ENCODE measurements at regions not wholly inside any gene's neighbourhood (a gene's known extent, or its start where the extent isn't known, plus 50 kb on each side); places are given as distances from the start of the nearest gene placed in this dataset.

DNA sequence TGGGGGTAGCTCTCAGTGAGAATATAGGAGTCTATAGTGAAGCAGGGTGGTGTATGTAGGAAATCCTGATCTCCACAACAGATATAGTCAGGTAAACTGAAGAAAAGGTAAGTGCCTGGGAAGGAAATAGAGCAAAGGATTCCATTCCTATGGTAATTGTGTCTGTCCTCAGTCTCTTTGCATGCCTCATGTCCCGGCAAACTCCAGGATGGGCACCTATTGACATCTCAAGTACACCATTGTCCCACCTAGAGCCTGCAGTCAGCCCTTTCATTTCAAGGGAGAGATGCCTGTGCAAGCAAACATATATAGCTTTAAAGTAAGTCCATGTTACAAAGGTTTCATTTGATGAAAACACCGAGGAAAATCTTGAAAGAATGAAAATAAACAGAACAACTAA, 257.7 kb upstream of the AZI2 start:
- no peaks in the 10 kb centered on the region for H3K9me3 Mint-ChIP-seq
- no peak overlapping the region for H3K27ac Mint-ChIP-seq
- no peak for DNase-seq
- TF ChIP-seq, protein P1, sequence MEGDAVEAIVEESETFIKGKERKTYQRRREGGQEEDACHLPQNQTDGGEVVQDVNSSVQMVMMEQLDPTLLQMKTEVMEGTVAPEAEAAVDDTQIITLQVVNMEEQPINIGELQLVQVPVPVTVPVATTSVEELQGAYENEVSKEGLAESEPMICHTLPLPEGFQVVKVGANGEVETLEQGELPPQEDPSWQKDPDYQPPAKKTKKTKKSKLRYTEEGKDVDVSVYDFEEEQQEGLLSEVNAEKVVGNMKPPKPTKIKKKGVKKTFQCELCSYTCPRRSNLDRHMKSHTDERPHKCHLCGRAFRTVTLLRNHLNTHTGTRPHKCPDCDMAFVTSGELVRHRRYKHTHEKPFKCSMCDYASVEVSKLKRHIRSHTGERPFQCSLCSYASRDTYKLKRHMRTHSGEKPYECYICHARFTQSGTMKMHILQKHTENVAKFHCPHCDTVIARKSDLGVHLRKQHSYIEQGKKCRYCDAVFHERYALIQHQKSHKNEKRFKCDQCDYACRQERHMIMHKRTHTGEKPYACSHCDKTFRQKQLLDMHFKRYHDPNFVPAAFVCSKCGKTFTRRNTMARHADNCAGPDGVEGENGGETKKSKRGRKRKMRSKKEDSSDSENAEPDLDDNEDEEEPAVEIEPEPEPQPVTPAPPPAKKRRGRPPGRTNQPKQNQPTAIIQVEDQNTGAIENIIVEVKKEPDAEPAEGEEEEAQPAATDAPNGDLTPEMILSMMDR (IDR thresholded peaks at IDR 0.05) = no peak
- no peak overlapping the region for H3K4me3 Mint-ChIP-seq
- no peaks in the 10 kb centered on the region for H3K36me3 Mint-ChIP-seq (ENCODE audit: low read depth)
- H3K27me3 Mint-ChIP-seq (ENCODE audit: low read depth, poor library complexity) = no peaks in the 10 kb centered on the region
- H3K4me1 Mint-ChIP-seq = no peaks in the 10 kb centered on the region

DNA sequence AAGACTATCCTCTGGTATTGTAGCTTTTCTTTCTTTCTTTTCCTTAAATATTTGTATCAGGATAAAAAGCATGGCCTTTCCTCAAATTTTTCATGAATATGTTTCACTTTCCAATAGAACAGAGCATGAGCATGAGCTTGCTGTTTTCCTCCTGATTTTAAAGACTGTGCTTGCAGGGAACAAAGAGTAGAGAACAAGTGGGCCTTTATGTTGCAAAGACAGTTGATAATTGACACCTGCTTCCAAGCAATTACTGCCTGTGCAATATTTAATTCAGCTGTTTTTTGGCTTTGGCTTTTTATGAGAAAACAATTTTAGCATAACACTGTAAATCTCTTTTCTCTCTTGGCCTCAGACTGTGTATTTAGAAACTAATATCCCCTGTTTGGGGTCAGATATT, 263.6 kb upstream of the AZI2 start:
- no peak overlapping the region for H3K27ac Mint-ChIP-seq
- H3K36me3 Mint-ChIP-seq (ENCODE audit: low read depth) = no peaks in the 10 kb centered on the region
- no peak overlapping the region for H3K4me3 Mint-ChIP-seq
- DNase-seq = no peak
- H3K9me3 Mint-ChIP-seq = no peaks in the 10 kb centered on the region
- H3K27me3 Mint-ChIP-seq (ENCODE audit: low read depth, poor library complexity) = no peaks in the 10 kb centered on the region
- TF ChIP-seq, protein P1 (IDR thresholded peaks at IDR 0.05) = no peak
- no peaks in the 10 kb centered on the region for H3K4me1 Mint-ChIP-seq

DNA sequence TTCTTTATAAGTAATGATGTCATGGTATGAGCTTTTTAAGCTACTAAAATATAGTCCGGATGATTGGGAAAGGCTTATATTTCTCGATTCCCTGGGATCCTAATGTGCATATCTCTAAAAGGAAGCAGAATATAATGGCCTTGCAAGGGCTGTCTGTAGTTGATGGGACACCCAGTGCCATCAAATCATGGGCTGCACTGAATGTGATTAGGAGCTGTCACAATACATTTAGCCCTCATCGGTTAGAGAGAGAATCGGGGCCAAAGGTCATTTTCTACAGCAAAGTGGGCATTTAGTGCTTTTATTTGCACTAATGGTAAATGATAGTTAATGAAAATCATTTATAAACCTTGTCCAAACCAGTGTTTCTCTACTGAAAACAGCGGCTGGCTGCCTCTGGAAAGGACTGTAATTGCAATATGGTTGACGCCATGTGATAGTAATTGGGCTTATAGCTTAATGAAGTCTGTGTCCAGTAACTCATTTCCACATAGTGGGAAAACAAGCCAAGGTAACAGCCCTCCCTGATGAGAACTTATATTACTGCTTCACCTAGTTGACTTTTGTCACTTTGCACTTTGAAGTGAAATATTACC, 265.0 kb upstream of the AZI2 start:
- DNase-seq = no peak
- Mint-ChIP-seq H3K27ac (no peak overlapping the region), H3K4me3 (no peak overlapping the region), H3K27me3 (ENCODE audit: low read depth, poor library complexity) (no peaks in the 10 kb centered on the region), H3K4me1 (no peaks in the 10 kb centered on the region), H3K36me3 (ENCODE audit: low read depth) (no peaks in the 10 kb centered on the region), H3K9me3 (no peaks in the 10 kb centered on the region)
- TF ChIP-seq, protein P1 (IDR thresholded peaks at IDR 0.05) = no peak

DNA sequence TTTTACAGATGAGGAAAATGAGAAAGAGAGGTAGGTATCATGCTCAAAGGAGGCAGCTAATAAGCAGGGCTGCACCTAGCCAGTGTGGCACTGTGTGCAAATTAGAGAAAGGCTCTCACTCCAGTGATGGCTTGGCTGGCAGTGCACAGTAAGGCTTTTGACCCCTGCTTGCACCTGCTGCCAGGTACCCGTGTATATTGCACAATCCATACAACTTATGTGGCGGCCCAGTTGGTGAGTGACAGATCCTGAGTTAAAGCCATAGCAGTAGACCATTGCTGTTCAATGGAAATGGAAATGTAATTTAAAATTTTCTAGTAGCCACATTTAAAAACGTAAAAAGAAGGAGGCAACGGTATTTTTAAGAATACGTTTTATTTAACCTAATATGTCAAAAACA, 266.4 kb upstream of the AZI2 start:
- DNase-seq = no peak
- TF ChIP-seq, protein P1 (IDR thresholded peaks at IDR 0.05) = no peak
- Mint-ChIP-seq H3K4me3 (no peak overlapping the region), H3K9me3 (no peaks in the 10 kb centered on the region), H3K4me1 (no peaks in the 10 kb centered on the region), H3K36me3 (ENCODE audit: low read depth) (no peaks in the 10 kb centered on the region), H3K27me3 (ENCODE audit: low read depth, poor library complexity) (no peaks in the 10 kb centered on the region), H3K27ac (no peak overlapping the region)

DNA sequence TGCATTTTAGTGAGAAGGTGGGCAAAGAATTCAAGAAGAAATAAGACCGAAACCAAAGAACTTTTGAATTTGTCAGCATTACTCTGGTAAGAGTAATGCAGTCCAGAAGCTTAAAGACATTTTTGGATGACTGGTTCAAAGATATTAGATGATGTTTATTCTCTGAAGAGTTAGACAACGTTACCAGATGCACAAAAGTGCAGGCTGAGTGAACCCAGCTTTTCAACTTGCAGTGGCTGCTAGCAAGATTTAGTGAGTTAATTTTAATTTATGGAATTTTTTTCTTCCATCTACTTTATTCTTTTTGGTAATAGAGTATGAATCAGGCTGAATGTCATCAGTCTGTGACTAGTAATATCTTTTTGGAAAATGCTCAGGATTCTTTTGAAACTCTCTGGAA, 267.3 kb upstream of the AZI2 start:
- Mint-ChIP-seq H3K27ac (no peak overlapping the region), H3K4me1 (no peaks in the 10 kb centered on the region), H3K9me3 (peaks cover 5% of the 10 kb centered on the region), H3K4me3 (no peak overlapping the region), H3K27me3 (ENCODE audit: low read depth, poor library complexity) (no peaks in the 10 kb centered on the region), H3K36me3 (ENCODE audit: low read depth) (no peaks in the 10 kb centered on the region)
- TF ChIP-seq, protein P1 (IDR thresholded peaks at IDR 0.05) = no peak
- DNase-seq = no peak

DNA sequence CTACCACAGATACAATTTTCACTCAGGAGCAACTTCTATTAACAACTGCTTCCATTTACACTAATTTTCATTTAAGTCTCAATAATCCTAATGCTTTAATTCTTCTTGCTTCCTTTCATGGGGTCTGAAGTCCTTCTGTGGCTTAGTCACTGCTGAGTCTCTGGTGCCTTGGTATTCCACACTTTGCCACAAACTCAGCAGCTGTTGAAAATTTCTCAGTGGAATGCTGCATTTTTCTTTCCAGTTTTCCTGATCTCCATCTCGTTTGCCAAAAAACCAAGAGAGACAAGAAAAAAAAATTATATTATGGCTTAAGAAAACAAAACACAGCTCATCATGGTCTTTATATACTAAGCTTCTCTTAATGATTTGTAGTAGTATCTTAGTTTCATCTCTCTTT, 269.2 kb upstream of the AZI2 start:
- no peaks in the 10 kb centered on the region for H3K4me1 Mint-ChIP-seq
- no peak overlapping the region for H3K4me3 Mint-ChIP-seq
- no peaks in the 10 kb centered on the region for H3K27me3 Mint-ChIP-seq (ENCODE audit: low read depth, poor library complexity)
- no peak for DNase-seq
- no peak overlapping the region for H3K27ac Mint-ChIP-seq
- peaks cover 8% of the 10 kb centered on the region for H3K9me3 Mint-ChIP-seq
- H3K36me3 Mint-ChIP-seq (ENCODE audit: low read depth) = no peaks in the 10 kb centered on the region
- TF ChIP-seq, protein P1 (IDR thresholded peaks at IDR 0.05) = no peak

All from nephron progenitor cell (in vitro differentiated cells).